ENCODE measurements at regions not wholly inside any gene's neighbourhood (a gene's known extent, or its start where the extent isn't known, plus 50 kb on each side); places are given as distances from the start of the nearest gene placed in this dataset.

- H3K36me3 ChIP-seq (ENCODE audit: control insufficient read depth, insufficient read depth, low read length), result no peaks in the 10 kb centered on the region
- H3K4me2 ChIP-seq (ENCODE audit: low read length), result no peak overlapping the region
- no peak overlapping the region for H3K23ac ChIP-seq (ENCODE audit: low read length)
- H4K5ac ChIP-seq (ENCODE audit: low read length), result no peak overlapping the region
- no peak for DNase-seq
- H4K8ac ChIP-seq (ENCODE audit: low read depth, low read length), result no peak overlapping the region
- no peaks in the 10 kb centered on the region for H3K79me2 ChIP-seq (ENCODE audit: control insufficient read depth, insufficient read depth, low read length)
- H3K56ac ChIP-seq (ENCODE audit: low read length), result no peak overlapping the region
- H3K27ac ChIP-seq (ENCODE audit: low read depth, low read length), result no peak overlapping the region
- H3K79me1 ChIP-seq (ENCODE audit: low read length), result no peaks in the 10 kb centered on the region
- no peak overlapping the region for H2BK5ac ChIP-seq (ENCODE audit: low read length)
- peaks cover 6% of the 10 kb centered on the region for H3K4me1 ChIP-seq (ENCODE audit: control insufficient read depth, low read depth, low read length)
- no peak overlapping the region for H3K4ac ChIP-seq (ENCODE audit: low read depth, low read length)
- H2AK5ac ChIP-seq (ENCODE audit: low read length), result no peak overlapping the region
- no peaks in the 10 kb centered on the region for H3K27me3 ChIP-seq (ENCODE audit: insufficient read depth, low read length, poor library complexity)
- no peak overlapping the region for H3K4me3 ChIP-seq (ENCODE audit: low read length)
- H3K9ac ChIP-seq (ENCODE audit: low read length), result no peak overlapping the region
- H2BK15ac ChIP-seq (replicated peaks; ENCODE audit: low read depth), result no peak overlapping the region
- no peak overlapping the region for H2BK120ac ChIP-seq (ENCODE audit: low read depth, low read length)
- H3K18ac ChIP-seq (ENCODE audit: low read length), result no peak overlapping the region
These were observed 51.0 kb upstream of the DSC1 start for GRCh38 chr18:31213641-31214040.

GRCh38 chr18:31217038-31217849 lies 54.6 kb upstream of the DSC1 start:
- peak overlapping the region; percentile 1 for H3K56ac ChIP-seq (ENCODE audit: low read length)
- H2BK120ac ChIP-seq (ENCODE audit: low read depth, low read length), result no peak overlapping the region
- H3K9ac ChIP-seq (ENCODE audit: low read length), result no peak overlapping the region
- no peaks in the 10 kb centered on the region for H3K27me3 ChIP-seq (ENCODE audit: insufficient read depth, low read length, poor library complexity)
- H3K4me3 ChIP-seq (ENCODE audit: low read length), result no peak overlapping the region
- no peak overlapping the region for H3K18ac ChIP-seq (ENCODE audit: low read length)
- H2AK5ac ChIP-seq (ENCODE audit: low read length), result no peak overlapping the region
- H3K27ac ChIP-seq (ENCODE audit: low read depth, low read length), result no peak overlapping the region
- no peaks in the 10 kb centered on the region for H3K79me2 ChIP-seq (ENCODE audit: control insufficient read depth, insufficient read depth, low read length)
- no peak overlapping the region for H3K4me2 ChIP-seq (ENCODE audit: low read length)
- H2BK5ac ChIP-seq (ENCODE audit: low read length), result no peak overlapping the region
- H4K8ac ChIP-seq (ENCODE audit: low read depth, low read length), result no peak overlapping the region
- no peak overlapping the region for H3K23ac ChIP-seq (ENCODE audit: low read length)
- no peaks in the 10 kb centered on the region for H3K79me1 ChIP-seq (ENCODE audit: low read length)
- no peak overlapping the region for H2BK15ac ChIP-seq (replicated peaks; ENCODE audit: low read depth)
- H3K4me1 ChIP-seq (ENCODE audit: control insufficient read depth, low read depth, low read length), result no peaks in the 10 kb centered on the region
- WGBS (ENCODE audit: extremely low coverage, insufficient coverage, low lambda C conversion rate), result no CpG with 5 or more reads among the region's 12 CpGs
- H3K4ac ChIP-seq (ENCODE audit: low read depth, low read length), result no peak overlapping the region
- H3K36me3 ChIP-seq (ENCODE audit: control insufficient read depth, insufficient read depth, low read length), result no peaks in the 10 kb centered on the region
- peak; percentile 65 for DNase-seq
- H4K5ac ChIP-seq (ENCODE audit: low read length), result no peak overlapping the region

- DNase-seq, result no peak
- WGBS (ENCODE audit: extremely low coverage, insufficient coverage, low lambda C conversion rate), result no CpG with 5 or more reads among the region's 4 CpGs
- no peak overlapping the region for H3K56ac ChIP-seq (ENCODE audit: low read length)
- no peak overlapping the region for H2BK5ac ChIP-seq (ENCODE audit: low read length)
- H3K27me3 ChIP-seq (ENCODE audit: insufficient read depth, low read length, poor library complexity), result no peaks in the 10 kb centered on the region
- no peak overlapping the region for H3K27ac ChIP-seq (ENCODE audit: low read depth, low read length)
- H3K18ac ChIP-seq (ENCODE audit: low read length), result no peak overlapping the region
- H3K4ac ChIP-seq (ENCODE audit: low read depth, low read length), result no peak overlapping the region
- H2AK5ac ChIP-seq (ENCODE audit: low read length), result no peak overlapping the region
- H3K4me1 ChIP-seq (ENCODE audit: control insufficient read depth, low read depth, low read length), result no peaks in the 10 kb centered on the region
- H4K5ac ChIP-seq (ENCODE audit: low read length), result no peak overlapping the region
- H3K4me3 ChIP-seq (ENCODE audit: low read length), result no peak overlapping the region
- H4K8ac ChIP-seq (ENCODE audit: low read depth, low read length), result no peak overlapping the region
- no peak overlapping the region for H3K4me2 ChIP-seq (ENCODE audit: low read length)
- H3K9ac ChIP-seq (ENCODE audit: low read length), result no peak overlapping the region
- no peak overlapping the region for H2BK120ac ChIP-seq (ENCODE audit: low read depth, low read length)
- H3K23ac ChIP-seq (ENCODE audit: low read length), result no peak overlapping the region
- H3K79me1 ChIP-seq (ENCODE audit: low read length), result no peaks in the 10 kb centered on the region
- H3K36me3 ChIP-seq (ENCODE audit: control insufficient read depth, insufficient read depth, low read length), result no peaks in the 10 kb centered on the region
- no peak overlapping the region for H2BK15ac ChIP-seq (replicated peaks; ENCODE audit: low read depth)
- H3K79me2 ChIP-seq (ENCODE audit: control insufficient read depth, insufficient read depth, low read length), result no peaks in the 10 kb centered on the region
These were observed 56.2 kb upstream of the DSC1 start for GRCh38 chr18:31218671-31219383.

- Histone ChIP-seq H2BK5ac (ENCODE audit: low read length) (no peak overlapping the region), H3K79me2 (ENCODE audit: control insufficient read depth, insufficient read depth, low read length) (no peaks in the 10 kb centered on the region), H3K18ac (ENCODE audit: low read length) (no peak overlapping the region), H3K27ac (ENCODE audit: low read depth, low read length) (no peak overlapping the region), H3K79me1 (ENCODE audit: low read length) (no peaks in the 10 kb centered on the region), H3K56ac (ENCODE audit: low read length) (no peak overlapping the region), H3K4me1 (ENCODE audit: control insufficient read depth, low read depth, low read length) (no peaks in the 10 kb centered on the region), H3K9ac (ENCODE audit: low read length) (no peak overlapping the region), H3K23ac (ENCODE audit: low read length) (no peak overlapping the region), H4K5ac (ENCODE audit: low read length) (no peak overlapping the region), H2AK5ac (ENCODE audit: low read length) (no peak overlapping the region), H2BK15ac (replicated peaks; ENCODE audit: low read depth) (no peak overlapping the region), H2BK120ac (ENCODE audit: low read depth, low read length) (no peak overlapping the region), H3K4me3 (ENCODE audit: low read length) (no peak overlapping the region), H3K36me3 (ENCODE audit: control insufficient read depth, insufficient read depth, low read length) (no peaks in the 10 kb centered on the region), H3K4ac (ENCODE audit: low read depth, low read length) (no peak overlapping the region), H3K27me3 (ENCODE audit: insufficient read depth, low read length, poor library complexity) (no peaks in the 10 kb centered on the region), H3K4me2 (ENCODE audit: low read length) (no peak overlapping the region), H4K8ac (ENCODE audit: low read depth, low read length) (no peak overlapping the region)
- DNase-seq, result no peak
- no CpG with 5 or more reads among the region's 2 CpGs for WGBS (ENCODE audit: extremely low coverage, insufficient coverage, low lambda C conversion rate)
These were observed 56.7 kb upstream of the DSC1 start for GRCh38 chr18:31219395-31219794.

GRCh38 chr18:31223371-31223770 lies 60.7 kb upstream of the DSC1 start:
- H3K4me1 ChIP-seq (ENCODE audit: control insufficient read depth, low read depth, low read length), result no peaks in the 10 kb centered on the region
- no peaks in the 10 kb centered on the region for H3K79me2 ChIP-seq (ENCODE audit: control insufficient read depth, insufficient read depth, low read length)
- no peak overlapping the region for H3K27ac ChIP-seq (ENCODE audit: low read depth, low read length)
- H3K9ac ChIP-seq (ENCODE audit: low read length), result no peak overlapping the region
- H3K4me2 ChIP-seq (ENCODE audit: low read length), result no peak overlapping the region
- no CpG with 5 or more reads among the region's 6 CpGs for WGBS (ENCODE audit: extremely low coverage, insufficient coverage, low lambda C conversion rate)
- H2BK5ac ChIP-seq (ENCODE audit: low read length), result no peak overlapping the region
- H3K4me3 ChIP-seq (ENCODE audit: low read length), result no peak overlapping the region
- H3K23ac ChIP-seq (ENCODE audit: low read length), result no peak overlapping the region
- no peak overlapping the region for H3K4ac ChIP-seq (ENCODE audit: low read depth, low read length)
- H3K36me3 ChIP-seq (ENCODE audit: control insufficient read depth, insufficient read depth, low read length), result no peaks in the 10 kb centered on the region
- no peak overlapping the region for H3K18ac ChIP-seq (ENCODE audit: low read length)
- no peak for DNase-seq
- H3K56ac ChIP-seq (ENCODE audit: low read length), result no peak overlapping the region
- H2AK5ac ChIP-seq (ENCODE audit: low read length), result no peak overlapping the region
- H2BK120ac ChIP-seq (ENCODE audit: low read depth, low read length), result no peak overlapping the region
- H3K27me3 ChIP-seq (ENCODE audit: insufficient read depth, low read length, poor library complexity), result no peaks in the 10 kb centered on the region
- no peak overlapping the region for H4K8ac ChIP-seq (ENCODE audit: low read depth, low read length)
- no peak overlapping the region for H4K5ac ChIP-seq (ENCODE audit: low read length)
- no peaks in the 10 kb centered on the region for H3K79me1 ChIP-seq (ENCODE audit: low read length)
- no peak overlapping the region for H2BK15ac ChIP-seq (replicated peaks; ENCODE audit: low read depth)
